Stimulated activated CD4-positive, alpha-beta T cell treated with anti-CD3 and anti-CD28 coated beads, Interleukin-12 subunit alpha, Interleukin-12 subunit beta, amount 100 ng/mL, for 48 hours (primary cell): ENCODE measurements at regions not wholly inside any gene's neighbourhood (a gene's known extent, or its start where the extent isn't known, plus 50 kb on each side); places are given as distances from the start of the nearest gene placed in this dataset.
"Not testable (repeated sequence)": the region's sequence is repeated elsewhere in the genome, so short reads cannot be mapped to it uniquely, and the experiment has no call there.

Experiments
- DNase-seq, 3 donors: peaks; one replicate each; pipeline ENCODE4 v3.0.0-alpha.2; 2020; ENCODE audit warnings: low read depth in 2 of 3, low spot score in 1 of 3

DNA sequence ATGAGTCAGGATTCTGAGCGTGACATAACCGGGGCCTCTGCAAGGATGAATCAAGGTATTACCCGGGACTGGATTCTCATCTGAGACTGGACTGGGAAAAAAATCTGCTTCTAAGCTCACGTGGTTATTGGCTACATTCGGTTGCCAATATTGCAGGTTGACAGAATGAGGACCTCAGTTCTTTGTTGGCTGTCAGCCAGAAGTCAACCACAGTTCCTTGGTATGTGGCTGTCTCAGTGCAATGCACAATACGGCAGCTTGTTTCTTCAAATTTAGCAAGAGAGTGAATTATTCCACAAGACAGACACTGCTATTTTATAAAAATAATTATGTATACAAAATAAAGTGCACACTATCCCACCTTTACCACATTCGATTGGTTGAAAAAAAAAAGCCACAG is 424.2 kb downstream of the KLHL4 start:
- DNase-seq = no peak

- DNase-seq = no peak
Observed at GRCh38 chrX:87961471-87961870, 443.9 kb downstream of the KLHL4 start.

DNA sequence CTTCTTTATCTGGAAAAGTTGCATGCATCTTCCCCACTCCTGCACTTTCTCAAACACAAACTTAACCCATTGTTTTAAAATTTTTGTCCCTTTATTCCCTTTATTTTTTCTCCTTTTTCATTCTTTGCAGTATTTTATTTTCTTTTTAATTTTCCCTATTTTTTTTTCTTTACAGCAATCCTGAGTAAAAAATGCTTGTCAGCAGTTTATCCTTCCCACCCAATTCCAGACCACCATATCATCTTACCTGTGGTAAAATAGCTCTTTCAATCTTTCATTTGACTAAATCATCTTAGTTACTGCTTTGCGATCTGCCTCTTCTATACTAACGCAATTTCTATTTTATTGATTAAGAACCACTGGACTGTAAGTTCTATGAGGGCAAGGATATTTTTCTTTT is 450.5 kb downstream of the KLHL4 start:
- no peak for DNase-seq

GRCh38 chrX:87972121-87972520 is 454.5 kb downstream of the KLHL4 start:
- not testable (repeated sequence) for DNase-seq

GRCh38 chrX:87975365-87975764 is 457.8 kb downstream of the KLHL4 start:
- no peak for DNase-seq

DNA sequence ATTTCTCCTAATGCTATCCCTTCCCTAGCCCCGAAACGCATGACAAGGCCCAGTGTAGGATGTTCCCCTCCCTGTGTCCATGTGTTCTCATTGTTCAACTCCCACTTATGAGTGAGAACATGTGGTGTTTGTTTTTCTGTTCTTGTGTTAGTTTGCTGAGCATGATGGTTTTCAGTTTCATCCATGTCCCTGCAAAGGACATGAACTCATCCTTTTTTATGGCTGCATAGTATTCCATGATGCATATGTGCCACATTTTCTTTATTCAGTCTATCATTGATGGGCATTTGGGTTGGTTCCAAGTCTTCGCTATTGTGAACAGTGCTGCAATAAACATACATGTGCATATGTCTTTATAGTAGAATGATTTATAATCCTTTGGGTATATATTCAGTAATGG is 490.3 kb downstream of the KLHL4 start:
- DNase-seq = not testable (repeated sequence)

DNA sequence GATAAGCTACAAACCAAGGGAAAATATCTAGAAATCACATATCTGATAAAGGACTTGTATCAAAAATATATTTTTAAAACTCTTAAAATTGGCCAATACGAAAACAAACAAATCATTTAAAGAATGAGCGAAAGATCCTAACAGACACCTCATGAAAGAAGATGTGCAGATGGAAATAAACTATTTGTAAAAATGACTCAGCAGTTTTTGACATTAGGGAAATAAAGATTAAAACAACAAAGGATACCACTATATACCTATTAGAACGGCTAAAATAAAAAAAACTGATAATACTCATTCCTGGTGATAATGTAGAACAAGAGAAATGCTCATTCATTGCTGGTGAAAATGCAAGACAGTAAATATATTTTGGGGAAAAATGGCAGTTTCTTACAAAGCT is 506.4 kb downstream of the KLHL4 start:
- no peak for DNase-seq

- no peak for DNase-seq
Observed at GRCh38 chrX:88072339-88073030, 554.9 kb downstream of the KLHL4 start.

GRCh38 chrX:88101968-88102367 is 584.4 kb downstream of the KLHL4 start:
- no peak for DNase-seq

GRCh38 chrX:88135735-88136134 is 611.3 kb upstream of the CPXCR1 start:
- DNase-seq = no peak

DNA sequence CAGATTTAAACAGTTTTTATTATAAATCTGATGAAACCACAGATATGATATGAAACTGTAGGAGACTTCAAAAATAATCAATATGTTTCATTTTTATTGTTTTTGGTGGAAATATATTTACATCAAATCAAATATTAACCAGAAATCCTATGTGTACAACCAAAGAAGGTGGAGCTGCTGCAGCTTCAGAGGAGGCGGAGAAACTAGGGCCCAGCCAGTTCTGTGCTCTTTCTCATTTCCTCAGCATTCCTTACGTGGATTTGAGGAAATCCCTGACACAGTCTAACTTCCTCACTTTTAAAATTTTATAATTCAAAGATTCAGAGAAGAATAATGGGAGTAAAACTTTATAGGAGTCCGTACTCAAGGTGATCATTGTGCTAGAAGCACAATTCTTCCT is 610.7 kb upstream of the CPXCR1 start:
- no peak for DNase-seq

GRCh38 chrX:88146577-88146976 is 600.4 kb upstream of the CPXCR1 start:
- DNase-seq = no peak

DNA sequence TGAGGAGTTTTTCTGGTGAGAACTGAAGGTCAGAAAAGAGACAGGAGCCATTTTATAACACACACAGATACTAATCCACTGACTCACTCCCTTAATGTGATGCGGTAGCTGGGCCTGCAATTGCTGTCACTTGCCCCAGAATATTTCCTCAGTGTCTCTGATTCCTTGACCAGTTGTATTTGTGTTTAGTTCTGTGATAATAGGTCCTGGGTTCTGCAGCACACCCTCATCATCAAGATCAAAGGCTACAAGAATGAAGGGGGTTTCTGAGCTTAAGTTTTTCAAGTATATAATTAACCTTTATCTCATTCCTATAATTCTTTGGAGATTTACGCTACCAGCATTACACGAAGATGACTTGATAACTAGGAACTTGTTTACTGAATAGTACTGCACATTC is 576.5 kb upstream of the CPXCR1 start:
- DNase-seq = no peak

- not testable (repeated sequence) for DNase-seq
Observed at GRCh38 chrX:88173932-88174440, 573.0 kb upstream of the CPXCR1 start.

DNA sequence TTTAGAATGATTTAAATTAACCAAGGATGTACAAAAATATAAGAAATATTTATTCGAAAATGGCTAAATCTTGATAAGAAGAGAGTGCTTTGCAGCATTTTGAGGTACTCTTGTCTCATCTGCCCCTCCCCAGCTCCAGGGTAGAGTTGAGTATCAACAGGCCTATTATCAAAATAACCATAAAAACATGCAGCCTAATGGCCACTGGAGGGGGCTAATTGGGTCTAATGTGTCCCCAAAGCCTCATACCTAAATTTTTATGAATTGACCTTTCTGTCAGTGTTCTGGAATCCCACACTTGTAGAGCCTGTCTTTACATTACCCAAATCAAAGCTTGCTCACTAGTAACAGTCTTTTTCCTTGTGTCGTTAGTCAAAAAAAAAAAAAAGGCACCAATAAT is 544.9 kb upstream of the CPXCR1 start:
- no peak for DNase-seq

- DNase-seq = no peak
Observed at GRCh38 chrX:88244066-88244465, 503.0 kb upstream of the CPXCR1 start.

- no peak for DNase-seq
Observed at GRCh38 chrX:88284844-88285243, 462.2 kb upstream of the CPXCR1 start.

DNA sequence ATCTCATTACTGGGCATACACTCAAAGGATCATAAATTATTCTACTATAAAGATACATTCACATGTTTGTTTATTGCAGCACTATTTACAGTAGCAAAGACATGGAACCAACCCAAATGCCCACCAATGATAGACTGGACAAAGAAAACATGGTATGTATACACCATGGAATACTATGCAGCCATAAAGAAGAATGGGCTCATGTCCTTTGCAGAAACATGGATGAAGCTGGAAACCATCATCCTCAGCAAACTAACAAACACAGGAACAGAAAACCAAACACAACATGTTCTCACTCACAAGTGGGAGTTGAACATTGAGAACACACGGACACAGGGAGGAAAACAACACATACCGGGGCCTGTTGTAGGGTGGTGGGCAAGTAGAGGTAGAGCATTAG is 433.1 kb upstream of the CPXCR1 start:
- DNase-seq = not testable (repeated sequence)

DNA sequence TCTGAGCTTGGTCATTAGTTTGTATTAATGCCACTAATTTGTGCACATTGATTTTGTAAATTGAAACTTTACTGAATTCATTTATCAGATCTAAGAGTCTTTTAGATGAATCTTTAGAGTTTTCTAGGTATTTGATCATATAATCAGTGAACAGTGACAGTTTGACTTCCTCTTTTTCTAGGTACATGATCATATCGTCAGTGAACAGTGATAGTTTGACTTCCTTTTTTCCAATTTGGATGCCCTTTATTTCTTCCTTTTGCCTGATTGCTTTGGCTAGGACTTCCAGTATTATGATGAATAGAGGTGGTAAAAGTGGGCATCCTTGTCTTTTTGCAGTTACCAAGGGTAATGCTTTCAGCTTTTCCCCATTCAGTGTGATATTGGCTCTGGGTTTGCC is 421.4 kb upstream of the CPXCR1 start:
- no peak for DNase-seq

GRCh38 chrX:88355252-88355651 is 391.8 kb upstream of the CPXCR1 start:
- no peak for DNase-seq

GRCh38 chrX:88366314-88366713 is 380.7 kb upstream of the CPXCR1 start:
- DNase-seq = no peak

DNA sequence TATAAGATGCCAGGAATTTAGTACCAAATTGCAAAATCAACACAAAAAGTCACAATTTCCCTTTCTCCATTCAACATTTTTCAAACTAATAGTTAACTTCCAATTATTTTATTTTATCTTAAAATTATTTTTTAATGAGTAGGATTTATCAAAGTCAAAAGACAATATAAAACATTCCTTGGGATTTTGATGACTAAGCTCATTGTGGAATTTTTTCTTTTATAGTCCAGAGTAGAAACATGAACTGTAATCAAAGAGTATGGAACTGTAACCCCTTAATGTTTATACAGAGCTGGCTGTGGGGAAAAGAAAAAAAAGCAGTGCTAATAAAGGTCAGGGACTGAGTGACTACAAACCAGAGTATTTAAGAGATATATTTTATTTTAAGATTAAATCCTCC is 368.6 kb upstream of the CPXCR1 start:
- DNase-seq = no peak

- DNase-seq = no peak
Observed at GRCh38 chrX:88397551-88397950, 349.5 kb upstream of the CPXCR1 start.
